ENCODE measurements at regions not wholly inside any gene's neighbourhood (a gene's known extent, or its start where the extent isn't known, plus 50 kb on each side); places are given as distances from the start of the nearest gene placed in this dataset.

DNA sequence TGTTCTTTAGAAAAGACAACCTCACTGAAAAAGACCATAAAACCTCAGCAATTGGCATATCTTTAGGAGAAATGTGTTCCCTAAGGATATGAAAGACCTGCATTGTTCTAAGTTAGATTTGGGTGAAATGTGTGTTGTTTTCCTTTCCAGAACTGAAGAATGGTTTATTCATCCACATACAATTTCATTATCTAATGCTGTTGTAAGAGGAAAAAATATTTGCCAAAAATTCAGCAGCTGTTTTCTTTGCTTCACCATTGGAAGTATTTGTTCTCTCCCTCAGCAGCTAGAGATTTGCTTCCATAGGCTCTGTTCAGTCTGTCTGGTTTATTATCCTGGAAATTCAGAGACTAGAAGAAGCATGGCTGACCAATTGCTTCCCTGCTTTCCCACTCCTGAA lies 150.9 kb downstream of the ISOC1 start:
- TF ChIP-seq, protein P1, sequence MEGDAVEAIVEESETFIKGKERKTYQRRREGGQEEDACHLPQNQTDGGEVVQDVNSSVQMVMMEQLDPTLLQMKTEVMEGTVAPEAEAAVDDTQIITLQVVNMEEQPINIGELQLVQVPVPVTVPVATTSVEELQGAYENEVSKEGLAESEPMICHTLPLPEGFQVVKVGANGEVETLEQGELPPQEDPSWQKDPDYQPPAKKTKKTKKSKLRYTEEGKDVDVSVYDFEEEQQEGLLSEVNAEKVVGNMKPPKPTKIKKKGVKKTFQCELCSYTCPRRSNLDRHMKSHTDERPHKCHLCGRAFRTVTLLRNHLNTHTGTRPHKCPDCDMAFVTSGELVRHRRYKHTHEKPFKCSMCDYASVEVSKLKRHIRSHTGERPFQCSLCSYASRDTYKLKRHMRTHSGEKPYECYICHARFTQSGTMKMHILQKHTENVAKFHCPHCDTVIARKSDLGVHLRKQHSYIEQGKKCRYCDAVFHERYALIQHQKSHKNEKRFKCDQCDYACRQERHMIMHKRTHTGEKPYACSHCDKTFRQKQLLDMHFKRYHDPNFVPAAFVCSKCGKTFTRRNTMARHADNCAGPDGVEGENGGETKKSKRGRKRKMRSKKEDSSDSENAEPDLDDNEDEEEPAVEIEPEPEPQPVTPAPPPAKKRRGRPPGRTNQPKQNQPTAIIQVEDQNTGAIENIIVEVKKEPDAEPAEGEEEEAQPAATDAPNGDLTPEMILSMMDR (conservative IDR thresholded peaks at IDR 0.05; ENCODE audit: low read depth, low read length), result no peak
- TF ChIP-seq EZH2 (IDR thresholded peaks at IDR 0.05; ENCODE audit: borderline replicate concordance, low read depth, low read length, poor library complexity, severe bottlenecking), result no peak

All from A673 (cell line).